T-helper 1 cell treated with Interleukin-12 subunit alpha and Interleukin-12 subunit beta and Interleukin-4 antibody, amounts not matched to agents 30 ng/mL and 1 ng/mL, for 36 hours (primary cell): ENCODE measurements at regions not wholly inside any gene's neighbourhood (a gene's known extent, or its start where the extent isn't known, plus 50 kb on each side); places are given as distances from the start of the nearest gene placed in this dataset.

Source experiments
- intact Hi-C: fragments of 100-400 bp; cut with micrococcal nuclease; formaldehyde crosslinking; loops from one replicate; pipeline ENCODE4 v1.15.1; 2024

DNA sequence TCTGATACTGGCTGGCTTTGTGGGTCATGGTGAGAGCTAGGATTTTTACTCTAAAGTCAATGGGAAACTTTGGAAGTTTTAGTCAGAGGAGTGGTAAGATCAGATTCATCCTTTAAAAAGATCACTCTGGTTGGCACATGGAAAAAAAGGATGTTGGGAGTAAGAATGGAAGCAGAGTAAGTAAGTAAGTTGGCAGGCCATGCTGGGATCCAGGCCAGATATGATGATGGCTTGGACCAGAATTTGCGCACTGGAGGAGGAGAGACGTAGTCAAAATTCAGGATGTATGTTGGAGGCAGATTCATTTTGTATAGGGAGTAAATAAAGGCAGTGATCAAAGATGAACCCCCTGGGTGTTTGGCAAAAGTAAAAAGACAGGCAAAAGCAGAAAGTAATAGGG, 283.3 kb upstream of the THSD7B start:
- intact Hi-C loops = no loop called here

DNA sequence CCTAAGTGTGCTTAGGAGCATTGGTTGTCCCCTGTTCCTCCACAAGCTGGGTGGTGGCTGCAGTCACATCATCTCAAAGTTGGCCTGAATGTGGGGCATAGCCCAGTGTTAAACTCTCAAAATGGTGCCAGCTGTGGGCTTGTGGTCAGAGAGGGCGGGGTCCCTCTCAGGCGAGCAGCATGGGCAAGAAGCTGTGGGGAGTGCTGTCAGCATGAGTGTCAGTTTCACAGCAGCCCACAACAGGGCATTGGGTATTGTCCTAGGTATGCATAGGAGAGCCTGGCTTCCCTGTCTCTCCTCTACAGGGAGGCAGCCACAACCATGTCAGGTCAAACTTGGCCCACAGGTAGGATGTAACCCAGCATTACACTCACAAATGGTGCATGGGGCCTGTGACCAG, 285.6 kb upstream of the THSD7B start:
- intact Hi-C loops = no loop called here

DNA sequence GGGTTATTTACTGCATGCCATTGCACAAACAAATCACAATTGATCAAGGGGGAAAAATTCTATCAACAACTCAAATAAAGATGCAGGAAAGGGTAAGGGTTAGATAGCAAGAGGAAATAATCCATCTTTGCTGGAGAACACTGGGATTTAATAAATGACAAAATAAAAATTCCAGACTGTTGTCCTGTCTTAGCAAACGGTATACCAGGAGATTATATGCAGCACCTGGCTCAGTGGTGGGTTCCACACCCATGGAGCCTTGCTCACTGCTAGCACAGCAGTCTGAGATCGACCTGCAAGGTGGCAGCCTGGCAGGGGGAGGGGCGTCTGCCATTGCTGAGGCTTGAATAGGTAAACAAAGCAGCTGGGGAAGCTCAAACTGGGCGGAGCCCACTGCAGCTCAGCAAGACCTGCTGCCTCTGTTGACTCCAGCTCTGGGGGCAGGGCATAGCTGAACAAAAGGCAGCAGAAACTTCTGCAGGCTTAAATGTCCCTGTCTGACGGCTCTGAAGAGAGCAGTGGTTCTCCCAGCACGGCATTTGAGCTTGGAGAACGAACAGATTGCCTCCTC, 296.5 kb upstream of the THSD7B start:
- intact Hi-C loops = no loop called here

DNA sequence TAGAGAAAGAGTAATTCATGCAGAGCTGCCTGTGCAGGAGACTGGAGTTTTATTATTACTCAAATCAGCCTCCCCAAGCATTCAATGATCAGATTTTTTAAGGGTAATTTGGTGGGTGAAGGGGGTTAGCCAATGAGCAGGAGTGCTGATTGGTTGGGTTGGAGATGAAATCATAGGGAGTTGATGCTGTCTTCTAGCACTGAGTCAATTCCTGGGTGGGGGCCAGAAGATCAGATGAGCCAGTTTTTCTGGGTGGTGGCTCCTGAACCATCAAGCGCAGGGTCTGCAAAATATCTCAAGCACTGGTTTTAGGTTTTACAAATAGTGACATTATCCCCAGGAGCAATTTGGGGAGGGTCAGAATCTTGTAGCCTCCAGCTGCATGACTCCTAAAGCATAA, 312.8 kb upstream of the THSD7B start:
- intact Hi-C loops = no loop called here

DNA sequence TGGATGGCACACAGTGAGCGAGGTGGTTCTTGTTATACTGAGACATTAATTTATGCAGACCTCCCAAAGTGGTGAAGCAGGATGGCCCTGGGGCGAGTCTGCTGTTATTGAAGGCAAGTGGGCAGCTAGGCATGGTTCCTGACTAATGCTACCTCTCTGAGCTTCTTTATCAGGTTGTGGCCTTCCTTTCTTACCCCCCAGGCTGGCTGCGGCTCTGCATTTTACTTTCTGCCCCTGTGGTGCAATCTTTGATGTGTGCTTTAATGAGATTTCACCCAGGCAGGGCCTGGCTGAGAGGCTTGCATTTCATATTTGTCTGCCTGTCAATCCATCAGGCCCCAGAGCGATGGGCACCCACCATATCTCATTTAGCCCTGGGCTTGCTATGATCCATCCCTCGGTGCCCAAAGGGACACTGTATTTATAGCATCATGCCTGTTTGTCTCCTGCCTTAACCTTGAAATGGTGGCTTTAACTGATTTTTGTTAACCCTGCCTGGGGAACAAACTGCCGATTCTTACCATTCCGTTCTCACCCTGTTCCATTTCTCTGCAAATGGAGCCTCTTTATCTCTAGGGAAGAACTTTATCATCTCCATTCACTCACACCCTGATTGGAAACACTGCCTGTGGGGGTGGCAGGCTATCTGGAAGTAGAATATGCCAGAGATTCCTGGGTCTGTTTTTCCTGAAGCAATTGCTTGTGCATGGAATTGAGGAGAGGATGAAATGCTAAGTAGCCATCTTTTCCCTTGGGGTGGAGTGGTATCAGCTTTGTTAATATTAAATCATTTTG, 316.2 kb upstream of the THSD7B start:
- intact Hi-C loops = no loop called here

DNA sequence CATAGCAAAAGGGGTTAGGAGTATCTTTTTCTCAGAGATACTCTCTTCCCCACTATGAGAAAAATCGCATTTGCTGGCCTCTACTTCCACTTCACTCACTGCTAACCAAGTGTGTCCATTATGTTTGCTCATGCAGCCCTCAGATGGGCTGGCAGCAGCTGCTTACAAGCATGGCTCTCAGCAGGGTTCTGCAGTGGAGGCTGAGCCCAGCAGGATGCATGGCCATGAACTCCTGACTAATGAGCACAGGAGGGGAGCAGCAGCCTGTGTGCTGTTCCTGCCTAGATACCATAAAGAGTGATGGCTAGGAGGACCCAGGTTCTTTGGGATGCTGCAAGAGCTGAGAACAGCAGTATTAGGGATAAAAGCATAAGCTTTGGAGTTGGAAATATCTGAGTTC, 316.9 kb upstream of the THSD7B start:
- intact Hi-C loops = no loop called here

DNA sequence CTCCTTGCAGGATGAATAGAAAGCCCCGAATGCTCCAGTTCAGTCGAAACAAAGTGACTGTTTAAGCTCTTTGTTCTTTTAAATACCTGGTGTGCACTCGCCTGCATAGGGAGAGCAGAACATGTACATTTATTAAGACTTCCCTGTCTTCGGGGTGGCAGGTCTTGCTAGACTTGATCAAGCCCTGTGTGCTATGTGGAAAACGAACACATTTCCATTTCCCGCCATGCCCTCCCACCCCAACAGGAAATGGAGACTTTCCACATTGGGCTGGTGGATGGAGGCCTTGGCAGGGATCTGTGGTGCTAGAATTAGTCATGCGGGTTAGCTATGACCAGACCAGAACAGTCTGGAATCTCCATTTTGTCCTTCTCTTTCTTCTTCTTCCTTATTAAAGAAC, 321.0 kb upstream of the THSD7B start:
- intact Hi-C loops = no loop called here

DNA sequence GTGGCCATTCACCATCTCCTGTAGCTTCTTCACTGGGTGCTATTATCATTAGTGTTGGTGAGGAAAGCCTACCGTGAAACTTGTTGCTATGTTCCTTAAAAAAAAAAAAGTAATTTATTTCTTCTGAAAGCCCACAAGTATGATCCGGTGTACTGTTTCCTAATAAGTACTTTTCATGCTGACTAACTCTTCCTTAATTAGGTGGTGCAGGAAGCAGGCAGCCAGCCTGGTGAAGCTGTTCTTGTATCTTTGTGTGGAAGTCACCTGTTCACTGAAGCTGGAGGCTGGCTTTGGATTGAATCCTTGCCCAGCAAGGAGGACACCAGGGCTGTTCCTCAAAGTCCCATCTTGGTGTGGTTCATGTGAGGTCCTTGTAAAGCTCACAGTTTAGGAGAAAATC, 321.7 kb upstream of the THSD7B start:
- intact Hi-C loops = no loop called here

DNA sequence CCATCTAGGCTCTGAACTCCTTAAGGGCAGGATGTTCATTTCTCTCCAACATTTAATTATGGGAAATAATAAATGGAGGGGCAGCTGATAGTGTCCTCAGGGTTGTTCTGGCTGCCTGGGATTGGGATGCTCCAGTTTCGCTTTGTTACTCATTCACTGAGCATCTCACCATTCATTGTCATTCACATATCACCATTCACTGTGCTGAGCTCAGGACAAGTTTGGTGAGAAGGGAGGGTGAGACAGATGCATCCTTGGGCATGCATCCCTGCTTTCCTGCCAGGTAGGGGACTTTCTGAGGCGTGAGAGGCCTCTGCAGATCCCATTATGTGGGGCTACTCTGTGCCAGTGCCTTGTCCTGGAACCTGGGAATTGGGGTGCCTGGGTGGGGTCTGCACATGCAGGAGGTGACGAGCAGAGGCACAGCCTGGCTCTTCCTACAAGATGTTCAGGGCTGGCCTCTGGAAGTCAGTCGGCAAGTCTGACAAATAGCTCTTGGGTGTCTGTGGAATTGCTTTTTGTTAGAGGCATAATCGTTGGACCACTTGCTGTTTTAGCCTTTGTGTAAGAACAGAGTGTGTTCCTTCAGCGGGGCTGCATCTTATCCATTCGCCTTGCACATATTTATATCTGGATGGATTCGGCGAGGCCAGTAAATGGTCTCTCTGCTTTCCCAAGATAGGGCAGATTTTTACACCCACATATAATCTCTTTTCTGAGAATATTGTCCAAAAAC, 323.2 kb upstream of the THSD7B start:
- intact Hi-C loops = no loop called here

DNA sequence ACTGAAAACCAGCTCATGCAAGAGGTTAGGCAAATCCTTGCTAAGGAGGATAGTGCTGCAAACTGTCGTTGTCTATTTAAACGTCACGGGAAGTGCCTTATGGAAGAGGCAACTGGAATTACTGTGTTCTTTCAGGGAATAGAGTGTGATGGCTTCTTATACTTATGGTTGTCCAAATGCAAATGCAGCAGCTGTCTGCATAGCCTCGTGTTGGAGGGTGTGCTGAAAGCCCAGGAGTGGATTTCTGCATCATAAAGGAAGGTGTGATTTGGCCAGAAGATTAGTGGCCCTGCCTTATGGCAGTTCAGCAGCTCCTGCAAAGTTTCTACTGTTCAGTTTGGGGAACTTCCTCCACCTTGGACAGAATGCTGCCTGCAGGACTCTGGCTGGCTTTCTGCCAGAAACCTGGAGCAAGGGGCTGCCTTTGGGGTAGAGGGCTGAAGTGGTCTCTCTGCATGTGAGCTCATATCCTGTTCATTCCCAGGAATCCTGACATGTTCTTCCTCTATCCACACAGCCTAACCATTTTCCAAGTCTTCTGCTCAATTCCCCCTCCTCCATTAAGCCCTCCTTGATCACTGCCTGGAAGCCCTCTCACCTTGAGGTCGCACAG, 321.2 kb upstream of the CXCR4 start:
- intact Hi-C loops = no loop called here

DNA sequence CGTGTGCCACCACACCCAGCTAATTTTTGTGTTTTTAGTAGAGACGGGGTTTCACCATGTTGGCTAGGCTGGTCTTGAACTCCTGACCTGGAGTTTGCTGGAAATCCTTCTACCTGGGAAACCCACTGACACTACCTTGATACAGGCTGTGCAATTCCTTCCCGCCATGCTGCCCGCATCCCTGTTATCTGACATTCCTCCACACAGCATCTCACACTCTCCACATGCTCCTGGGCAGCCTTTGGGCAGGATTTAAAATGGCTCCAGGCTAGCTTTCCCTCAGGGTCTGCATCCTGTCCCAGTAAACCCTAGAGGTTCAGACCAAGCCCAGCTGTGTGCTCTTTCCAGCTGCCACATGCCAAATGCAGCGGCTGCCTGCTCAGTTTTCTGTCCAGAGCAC, 319.5 kb upstream of the CXCR4 start:
- intact Hi-C loops = no loop called here

DNA sequence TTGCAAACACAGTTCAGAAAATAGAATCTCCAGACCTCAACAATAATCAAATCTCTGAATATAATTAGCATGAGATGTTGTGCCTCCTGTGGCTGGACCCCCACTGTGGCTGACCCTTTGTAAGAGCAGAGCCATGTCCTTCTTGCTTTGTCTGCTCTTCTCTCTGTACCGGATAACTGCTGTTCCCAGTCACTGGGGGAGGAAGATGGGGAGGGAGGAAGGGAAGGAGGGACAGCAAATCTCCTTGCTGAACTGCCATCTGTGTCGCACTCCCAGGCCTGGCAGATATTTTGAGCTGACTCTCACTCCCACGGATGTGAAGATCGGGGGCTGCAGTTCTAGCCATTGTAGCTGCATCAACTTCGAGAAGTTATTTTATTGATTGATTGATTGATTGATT, 319.0 kb upstream of the CXCR4 start:
- intact Hi-C loops = no loop called here

DNA sequence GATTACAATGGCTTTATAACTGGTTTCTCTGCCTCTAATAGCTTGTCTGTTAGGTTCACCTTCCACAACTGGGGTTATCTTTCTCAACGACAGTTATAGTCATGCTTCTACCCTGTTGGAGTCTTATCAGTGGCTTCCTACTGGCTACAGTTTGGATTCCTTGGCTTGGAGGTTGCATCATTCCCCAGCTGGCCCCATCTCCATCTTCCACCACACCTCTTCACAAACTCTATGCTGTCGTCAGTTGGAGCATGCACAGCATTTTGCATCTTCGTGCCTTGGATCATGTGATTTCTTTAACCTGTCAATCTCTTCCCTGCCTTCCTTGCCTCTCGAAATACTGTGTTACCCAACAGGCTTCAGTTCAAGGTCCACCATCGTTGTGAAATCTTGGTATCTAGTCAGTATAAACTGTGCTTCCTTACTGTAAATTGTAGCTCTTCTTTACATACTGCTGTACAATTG, 316.3 kb upstream of the CXCR4 start:
- intact Hi-C loops = no loop called here

DNA sequence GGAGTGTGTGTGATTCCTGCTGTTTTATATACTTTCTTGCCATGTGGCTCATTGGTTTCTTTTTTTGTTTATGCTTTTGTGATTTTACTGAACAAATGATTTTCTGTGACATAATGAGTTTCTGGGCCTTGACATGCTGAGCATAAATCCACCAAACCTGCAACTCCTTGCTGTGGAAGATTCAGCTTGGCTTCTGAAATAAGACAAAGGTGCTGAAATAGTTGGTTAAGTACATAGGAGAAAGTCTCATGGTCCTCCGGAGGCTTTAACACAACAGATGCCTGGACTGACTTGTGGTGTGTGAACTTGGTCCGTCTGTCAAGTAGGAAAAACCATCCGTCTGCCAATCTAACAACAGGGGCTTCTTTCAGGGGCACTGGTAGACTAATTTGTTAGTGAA, 315.3 kb upstream of the CXCR4 start:
- intact Hi-C loops = no loop called here

DNA sequence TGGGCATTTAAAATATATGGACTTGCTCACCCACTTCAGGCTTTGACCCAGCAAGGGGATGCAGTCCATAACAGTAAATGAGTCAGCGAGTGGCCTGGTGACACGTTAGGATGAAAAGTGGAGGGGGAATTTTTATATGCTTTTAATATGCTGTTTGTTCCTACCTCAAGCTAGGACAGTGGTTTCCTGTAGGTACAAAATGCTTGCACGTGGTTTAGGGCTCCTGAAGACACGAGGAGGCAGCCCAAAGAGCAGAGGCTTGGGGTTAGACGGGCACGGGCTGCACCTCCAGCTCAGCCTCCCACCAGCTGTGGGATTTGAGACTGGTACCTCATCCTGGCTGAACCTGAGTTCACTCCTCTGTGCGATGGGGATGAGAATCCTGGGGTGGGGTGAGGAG, 306.2 kb upstream of the CXCR4 start:
- intact Hi-C loops = loop anchor here (5.0 to 10.0 kb wide), 2 partner anchors 437 to 1749 kb away; partner anchors contain the start of gene DARS1

DNA sequence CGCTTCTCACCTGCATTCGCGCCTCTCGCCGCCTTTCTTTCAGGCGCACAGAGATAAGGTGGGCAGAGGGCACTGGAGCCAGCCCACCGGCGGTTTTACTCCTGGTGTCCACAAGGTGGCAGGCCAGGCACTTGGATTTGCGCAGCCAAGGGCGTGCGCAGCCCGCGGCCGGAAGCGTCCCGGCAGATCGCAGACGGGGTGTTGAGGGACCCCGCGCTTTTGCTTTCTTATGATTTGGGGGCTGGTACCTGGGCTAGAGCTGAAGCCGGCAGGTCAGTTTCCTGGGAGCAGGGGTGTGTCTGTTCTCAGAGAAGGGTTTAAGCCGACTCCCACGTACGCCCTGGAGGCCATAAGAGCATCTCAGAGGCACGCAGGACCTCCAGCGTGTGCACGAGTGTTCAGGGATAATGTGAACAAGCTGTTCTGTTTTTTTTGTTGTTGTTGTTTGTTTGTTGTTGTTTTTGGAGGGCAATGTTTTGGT, 305.6 kb upstream of the CXCR4 start:
- intact Hi-C loops = loop anchor here (1.0 to 10.0 kb wide), 8 partner anchors 41 to 1749 kb away; partner anchors contain the start of genes DARS1, MCM6 and RAB3GAP1

DNA sequence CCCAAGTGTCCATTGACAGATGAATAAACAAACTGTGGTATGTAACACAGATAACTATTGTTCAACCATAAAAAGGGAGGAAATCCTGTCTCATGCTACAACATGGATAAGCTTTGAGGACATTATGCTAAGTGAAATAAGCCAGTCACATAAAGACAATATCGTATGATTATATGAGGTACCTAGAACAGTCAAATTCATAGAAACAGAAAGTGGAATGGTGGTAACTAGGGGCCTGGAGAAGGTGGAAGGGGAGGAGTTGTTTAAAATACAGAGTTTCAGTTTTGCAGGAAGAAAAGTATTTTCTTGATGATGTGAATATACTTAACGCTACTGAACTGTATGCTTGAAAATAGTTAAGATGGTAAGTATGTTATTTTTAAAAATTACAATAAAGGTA, 304.6 kb upstream of the CXCR4 start:
- intact Hi-C loops = loop anchor here (2.0 to 10.0 kb wide), 4 partner anchors 40 to 1748 kb away; partner anchors contain the start of genes DARS1 and RAB3GAP1

DNA sequence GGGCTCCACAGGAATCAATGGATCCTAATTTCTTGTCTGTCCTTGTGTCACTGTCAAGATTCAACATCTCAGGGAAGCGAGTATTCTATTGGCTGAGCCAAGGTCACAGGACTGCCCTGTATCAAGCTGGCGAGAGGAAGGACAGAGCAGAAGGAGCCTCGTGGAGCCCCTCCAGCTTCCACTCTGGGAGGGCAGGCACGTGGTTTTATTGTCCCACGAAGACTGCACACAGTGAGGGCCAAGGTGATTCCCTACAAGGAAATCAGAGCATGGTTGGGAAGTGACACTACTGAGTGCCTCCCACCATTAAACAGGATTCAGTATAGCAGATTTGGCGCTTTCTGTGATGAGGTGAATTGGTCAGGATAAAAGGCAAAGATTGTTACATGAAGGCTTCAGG, 302.4 kb upstream of the CXCR4 start:
- intact Hi-C loops = loop anchor here (5.0 to 10.0 kb wide), 2 partner anchors 433 to 1746 kb away; partner anchors contain the start of gene DARS1

DNA sequence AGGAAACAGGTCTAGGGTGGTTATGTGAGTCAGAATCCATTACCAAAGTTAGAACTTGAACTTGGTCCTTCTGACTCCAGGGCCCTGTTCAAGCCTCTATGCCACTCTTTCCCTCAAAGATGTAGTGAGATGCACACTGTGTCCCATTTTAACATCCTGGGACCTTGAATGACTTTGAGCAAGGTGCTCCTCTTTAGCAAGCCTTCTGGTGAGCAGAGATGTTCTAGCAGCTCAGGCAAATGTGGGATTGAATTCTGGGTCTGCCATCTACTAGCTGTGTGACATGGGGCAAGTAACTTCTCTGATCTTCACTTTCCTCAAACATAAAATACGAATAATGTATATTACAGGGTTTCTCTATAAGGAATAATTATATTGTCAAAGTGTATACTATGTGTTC, 294.0 kb upstream of the CXCR4 start:
- intact Hi-C loops = no loop called here

DNA sequence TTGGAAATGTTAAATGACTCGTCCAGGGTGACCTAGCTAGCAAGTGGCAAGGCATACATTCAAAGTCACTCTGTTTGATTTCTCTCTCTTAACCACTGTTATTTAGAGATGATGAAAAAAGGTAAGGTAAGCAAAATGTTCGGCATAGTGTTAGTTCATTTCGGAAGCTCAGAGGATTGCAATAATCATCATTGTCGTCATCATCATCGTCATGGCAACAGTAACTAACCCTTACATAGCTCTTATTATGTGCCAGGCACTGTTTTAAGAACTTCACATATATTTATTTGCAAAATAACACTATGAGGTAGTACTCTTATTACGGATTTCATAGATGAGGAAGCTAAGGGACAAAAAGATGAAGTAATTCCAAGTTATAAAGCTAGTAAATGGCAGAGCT, 292.7 kb upstream of the CXCR4 start:
- intact Hi-C loops = no loop called here

DNA sequence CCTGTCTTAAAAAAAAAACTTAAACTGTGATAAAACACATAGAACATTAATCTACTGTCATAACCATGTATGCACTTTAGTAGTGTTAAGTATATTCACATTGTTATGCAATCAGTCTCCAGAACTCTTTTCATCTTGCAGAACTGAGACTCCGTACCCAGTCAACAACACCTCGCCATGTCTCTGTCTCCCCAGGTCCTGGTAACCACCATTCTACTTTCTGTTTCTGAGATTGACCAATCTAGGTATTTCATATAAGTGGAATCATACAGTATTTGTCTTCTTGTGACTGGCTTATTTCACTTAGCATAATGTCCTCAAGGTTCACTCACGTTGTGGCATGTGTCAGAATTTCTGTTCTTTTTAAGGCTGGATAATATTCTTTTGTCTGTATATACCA, 290.8 kb upstream of the CXCR4 start:
- intact Hi-C loops = no loop called here

DNA sequence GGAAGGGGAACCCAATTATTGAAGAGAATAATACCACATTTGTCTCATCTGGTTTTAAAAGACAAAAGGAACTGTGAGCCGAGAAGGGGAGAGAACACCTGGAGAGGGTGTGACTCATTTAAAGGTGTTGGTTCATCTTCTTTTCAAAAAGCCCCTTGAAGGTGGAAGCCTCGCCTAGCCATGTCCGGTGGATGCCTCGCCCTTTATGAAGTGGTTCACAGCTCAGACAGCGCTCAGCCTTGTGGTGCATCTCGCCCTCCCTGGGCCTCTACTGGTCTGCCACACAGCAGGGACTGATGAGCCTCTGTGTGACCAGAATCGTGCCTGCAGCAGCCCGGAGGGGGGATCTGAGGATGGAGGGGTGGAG, 290.0 kb upstream of the CXCR4 start:
- intact Hi-C loops = no loop called here
